Activated CD4-positive, alpha-beta T cell treated with anti-CD3 and anti-CD28 coated beads, Interleukin-2, amount 50 U/mL, for 1 hour (primary cell): ENCODE measurements at regions not wholly inside any gene's neighbourhood (a gene's known extent, or its start where the extent isn't known, plus 50 kb on each side); places are given as distances from the start of the nearest gene placed in this dataset.
"Not testable (repeated sequence)": the region's sequence is repeated elsewhere in the genome, so short reads cannot be mapped to it uniquely, and the experiment has no call there.

Source experiments
- DNase-seq: peaks from one replicate; pipeline ENCODE4 v3.0.0-alpha.2; 2020

GRCh38 chr7:136308230-136308629 is 331.1 kb upstream of the MTPN start:
- DNase-seq: no peak

- DNase-seq: no peak
Observed at GRCh38 chr7:136303162-136303561, 326.0 kb upstream of the MTPN start.

DNA sequence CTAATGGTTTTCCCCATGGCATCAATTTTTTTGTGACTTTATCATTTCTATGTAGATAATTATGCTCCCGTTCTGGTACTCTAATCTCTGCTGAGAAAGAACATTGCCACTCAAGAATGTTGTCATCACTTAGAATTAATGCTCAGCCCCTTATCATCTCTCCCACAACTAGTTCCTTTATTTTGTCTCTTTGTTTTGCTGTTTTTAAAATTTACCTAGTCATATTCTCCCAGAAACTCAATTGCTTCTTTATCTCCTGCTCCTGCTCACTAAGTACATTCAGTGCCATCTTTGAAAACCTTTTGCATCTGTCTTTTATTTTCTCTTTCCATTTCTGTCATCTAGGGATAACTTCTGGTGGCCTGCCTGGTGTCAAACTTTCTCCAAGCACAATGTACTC is 324.9 kb upstream of the MTPN start:
- no peak for DNase-seq

DNA sequence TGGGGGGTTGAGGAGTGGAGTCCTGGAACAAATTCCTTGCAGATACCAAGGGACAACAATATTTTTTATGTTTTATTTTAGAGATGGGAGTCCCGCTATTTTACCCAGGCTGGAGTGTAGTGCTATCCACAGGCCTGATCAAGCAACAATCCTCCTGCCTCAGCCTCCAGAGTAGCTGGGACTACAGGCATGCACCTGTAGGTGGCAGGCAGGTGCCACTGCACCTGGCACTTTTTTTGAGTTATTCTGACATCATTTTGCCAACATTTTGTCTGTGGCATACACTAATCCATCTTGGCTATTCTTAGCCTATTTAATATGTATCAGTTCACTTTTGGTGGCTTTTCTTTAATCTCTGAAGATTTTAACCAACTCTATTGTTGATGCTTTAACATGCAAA is 317.8 kb upstream of the MTPN start:
- DNase-seq: no peak

- no peak for DNase-seq
Observed at GRCh38 chr7:136293841-136294391, 316.8 kb upstream of the MTPN start.

- DNase-seq: no peak
Observed at GRCh38 chr7:136293272-136293671, 316.1 kb upstream of the MTPN start.

DNA sequence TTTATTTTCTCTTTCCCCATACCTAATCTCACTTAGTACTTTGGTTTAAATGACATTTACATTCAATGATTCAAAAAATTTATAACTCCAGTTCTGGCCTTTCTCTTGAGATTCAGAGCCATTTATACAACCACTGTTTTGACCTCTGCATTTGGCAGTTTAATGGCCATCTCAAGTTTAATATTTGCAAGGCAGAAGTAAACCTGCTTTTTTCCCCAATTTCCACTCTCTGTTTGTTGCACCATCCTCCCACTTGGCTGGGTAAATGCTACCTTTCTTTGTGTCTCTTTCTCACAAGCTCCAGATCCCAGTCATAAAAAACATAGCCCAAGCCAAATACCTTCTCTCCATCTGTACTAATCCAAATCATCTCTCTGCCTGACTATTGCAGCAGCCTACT is 315.2 kb upstream of the MTPN start:
- no peak for DNase-seq

DNA sequence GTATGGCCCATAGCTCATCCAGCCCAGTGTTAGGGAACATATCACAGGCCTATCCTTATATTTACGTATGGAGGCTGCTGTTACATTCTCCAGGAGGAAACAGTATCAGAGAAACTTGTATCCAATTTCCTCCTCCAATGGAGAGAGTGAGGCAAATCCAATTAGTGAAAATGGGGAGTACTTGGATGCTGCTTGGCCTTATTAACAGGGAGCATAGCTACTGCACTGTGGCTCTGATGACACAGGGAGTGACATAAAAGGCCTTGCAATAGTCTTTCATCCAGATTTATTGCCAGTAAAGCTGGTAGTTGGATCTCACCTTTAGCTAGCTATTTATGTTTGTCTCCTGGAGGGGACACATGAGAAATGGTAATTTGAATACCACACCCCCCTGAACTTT is 313.2 kb upstream of the MTPN start:
- DNase-seq: no peak

- no peak for DNase-seq
Observed at GRCh38 chr7:136278057-136278456, 300.9 kb upstream of the MTPN start.

GRCh38 chr7:136275794-136276193 is 298.6 kb upstream of the MTPN start:
- no peak for DNase-seq

DNA sequence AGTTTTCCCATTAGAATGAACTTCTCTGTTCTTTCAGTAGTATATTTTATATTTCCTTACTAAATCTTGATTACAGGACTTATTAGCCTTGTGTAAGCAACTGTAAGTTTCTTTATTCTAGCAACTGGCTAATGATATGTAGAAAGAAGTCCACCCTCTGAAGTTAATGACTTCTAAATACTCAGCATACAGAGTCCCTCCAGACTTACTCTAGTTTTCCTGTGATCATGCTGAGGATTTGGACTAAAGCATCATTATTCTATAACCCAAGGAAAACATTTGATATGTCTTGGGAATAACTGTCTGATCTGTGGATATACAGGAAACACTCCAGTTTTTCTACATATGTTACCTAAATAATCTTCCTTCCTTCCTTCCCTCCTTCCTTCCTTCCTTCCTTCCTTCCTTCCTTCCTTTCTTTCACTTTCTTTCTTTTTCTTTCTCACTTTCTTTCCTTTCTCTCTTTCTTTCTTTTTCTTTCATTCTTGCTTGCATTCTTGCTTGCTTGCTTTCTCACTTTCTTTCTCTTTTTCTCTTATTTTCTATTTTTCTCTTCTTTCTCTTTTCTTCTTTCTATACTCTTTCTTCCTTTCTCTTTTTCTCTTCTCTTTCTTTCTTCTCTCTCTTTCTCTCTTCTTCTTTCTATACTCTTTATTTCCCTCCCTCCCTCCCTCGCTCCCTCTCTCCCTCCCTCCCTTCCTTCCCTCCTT is 297.6 kb upstream of the MTPN start:
- no peak for DNase-seq

DNA sequence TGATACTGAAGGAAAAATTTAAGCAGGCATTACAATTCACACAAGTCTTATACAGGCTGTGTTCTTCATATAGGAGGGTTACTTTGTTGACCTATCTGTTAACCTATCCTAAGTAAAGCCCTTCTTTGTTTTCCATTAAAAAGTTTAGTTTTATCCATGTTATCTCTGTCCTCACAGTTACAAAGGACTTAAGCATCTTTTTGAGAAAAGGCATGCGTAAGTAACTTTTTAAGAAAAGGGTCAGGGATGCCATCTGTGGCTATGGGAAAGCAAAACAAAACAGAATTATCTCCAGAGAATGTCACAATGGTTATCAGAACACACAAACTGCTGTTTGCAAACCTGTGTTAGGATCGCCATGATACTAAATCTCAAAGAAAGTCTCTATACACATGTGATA is 295.8 kb upstream of the MTPN start:
- no peak for DNase-seq

GRCh38 chr7:136267822-136268221 is 290.7 kb upstream of the MTPN start:
- no peak for DNase-seq

GRCh38 chr7:136266457-136266856 is 289.3 kb upstream of the MTPN start:
- DNase-seq: no peak

- DNase-seq: not testable (repeated sequence)
Observed at GRCh38 chr7:136264304-136264703, 287.1 kb upstream of the MTPN start.

- not testable (repeated sequence) for DNase-seq
Observed at GRCh38 chr7:136263112-136263860, 286.1 kb upstream of the MTPN start.

- DNase-seq: not testable (repeated sequence)
Observed at GRCh38 chr7:136260591-136260990, 283.4 kb upstream of the MTPN start.

DNA sequence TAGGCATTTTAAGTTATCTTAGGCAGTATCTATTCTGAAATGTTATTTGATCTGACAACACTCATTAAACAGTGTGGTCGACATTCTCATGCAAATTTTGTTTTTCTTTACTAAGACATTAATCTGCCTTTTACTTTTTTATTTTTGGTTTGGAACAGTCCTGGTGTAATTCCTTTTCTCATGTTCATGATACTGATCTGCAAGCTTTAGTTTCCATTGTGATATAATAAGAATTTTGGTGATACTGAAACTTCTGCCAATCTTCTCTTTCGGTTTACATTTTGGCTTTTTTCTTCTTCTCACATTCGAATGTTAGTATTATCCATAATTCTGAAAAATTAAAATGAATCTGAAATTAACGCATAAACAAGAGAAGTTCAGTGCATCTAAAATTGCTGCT is 281.9 kb upstream of the MTPN start:
- no peak for DNase-seq

DNA sequence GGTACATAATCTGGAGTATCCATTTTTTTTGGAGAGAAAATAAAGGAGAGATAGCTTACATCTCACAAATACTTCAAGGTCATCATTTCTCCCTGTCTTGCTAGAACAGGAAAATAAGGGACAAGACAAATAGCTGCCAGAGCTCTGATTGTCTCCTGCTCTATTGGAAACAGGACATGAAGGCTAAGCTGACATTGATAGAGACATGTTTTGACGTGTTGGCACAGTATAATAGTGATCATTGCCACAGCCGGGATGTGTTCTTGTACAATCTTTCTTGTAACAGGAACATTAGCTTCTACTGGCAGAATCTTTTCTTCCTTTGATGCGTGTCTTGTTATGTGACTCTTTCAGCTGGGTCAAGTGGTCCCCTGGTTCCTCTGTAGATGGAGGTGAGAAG is 279.3 kb upstream of the MTPN start:
- no peak for DNase-seq

GRCh38 chr7:136254148-136254547 is 277.0 kb upstream of the MTPN start:
- no peak for DNase-seq

DNA sequence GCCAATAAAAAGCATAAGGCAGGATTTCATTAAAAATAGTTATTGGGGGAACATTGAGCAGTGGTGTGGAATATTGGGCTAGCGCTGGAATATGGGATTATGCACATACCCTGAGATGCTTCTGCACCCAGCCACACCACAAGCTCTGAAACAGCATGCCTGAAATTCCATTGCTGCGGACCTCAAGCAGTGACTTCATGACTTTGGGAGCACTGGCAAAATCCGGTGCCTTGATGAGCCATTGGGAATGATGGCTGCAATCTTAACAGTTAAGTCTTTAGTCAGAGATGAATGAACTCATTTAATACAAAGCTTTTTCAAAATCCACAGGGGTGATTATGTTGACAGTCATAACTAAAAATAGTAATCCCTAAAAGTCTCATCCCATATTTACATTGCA is 274.7 kb upstream of the MTPN start:
- DNase-seq: no peak

DNA sequence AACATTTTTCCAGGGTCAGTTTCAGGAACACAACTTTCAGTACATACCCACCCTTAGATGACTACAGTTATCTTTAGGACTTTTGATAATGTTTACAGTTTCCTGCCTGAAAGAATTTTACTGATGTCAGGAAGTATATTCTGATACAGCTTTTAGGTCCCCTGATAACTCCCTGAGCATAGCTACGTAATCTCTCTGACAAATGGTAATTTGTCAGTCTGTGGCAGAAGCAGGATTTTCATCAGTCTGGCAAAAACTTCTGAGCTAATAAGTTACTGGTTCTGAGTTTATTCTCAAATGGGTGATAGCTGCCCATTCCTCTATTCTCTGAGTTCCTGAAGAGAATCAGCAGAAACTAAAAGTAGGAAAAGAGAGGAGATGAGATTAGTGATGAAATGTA is 270.1 kb upstream of the MTPN start:
- DNase-seq: no peak

DNA sequence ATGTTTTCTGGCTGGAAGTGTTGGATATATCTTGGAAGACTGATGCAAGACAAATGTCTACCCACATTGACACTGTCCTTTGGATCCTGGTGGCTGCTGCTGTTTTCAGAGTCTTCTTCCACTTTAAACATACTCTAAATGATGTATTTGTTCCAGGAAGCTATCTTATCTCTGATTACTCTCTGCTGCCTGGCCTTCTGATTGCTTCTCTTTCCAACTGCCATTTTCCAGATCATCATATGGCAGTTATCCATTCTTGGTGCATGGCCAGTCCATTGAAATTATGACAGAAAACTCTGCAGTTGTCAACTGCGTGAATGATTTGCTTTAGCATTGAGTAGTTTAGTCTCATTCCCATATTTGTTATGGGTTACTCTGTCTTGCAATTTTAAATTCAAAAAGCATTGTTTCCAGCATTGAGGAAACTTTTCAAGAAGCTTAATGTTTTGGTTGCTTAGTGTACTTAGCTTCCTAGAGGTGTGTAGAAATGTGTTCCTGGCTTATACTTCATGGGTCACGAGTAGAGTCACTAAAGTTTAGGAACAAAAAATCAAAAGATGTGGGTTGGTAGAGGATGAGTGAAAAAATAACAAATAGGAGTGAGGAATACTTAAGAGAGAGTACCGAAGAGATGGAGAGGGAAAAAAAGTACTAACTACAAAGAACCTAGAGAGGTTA is 268.3 kb upstream of the MTPN start:
- DNase-seq: no peak

- no peak for DNase-seq
Observed at GRCh38 chr7:136234040-136234439, 256.9 kb upstream of the MTPN start.
